ENCODE measurements at regions not wholly inside any gene's neighbourhood (a gene's known extent, or its start where the extent isn't known, plus 50 kb on each side); places are given as distances from the start of the nearest gene placed in this dataset.

- TF ChIP-seq CTCF (IDR thresholded peaks at IDR 0.05; ENCODE audit: poor library complexity, severe bottlenecking): no peak
- Histone ChIP-seq H3K4me1 (ENCODE audit: insufficient read depth, poor library complexity, severe bottlenecking) (peaks cover 18% of the 10 kb centered on the region), H3K4me3 (ENCODE audit: severe bottlenecking) (no peak overlapping the region), H3K27me3 (ENCODE audit: insufficient read depth, poor library complexity, severe bottlenecking) (no peaks in the 10 kb centered on the region), H3K27ac (ENCODE audit: poor library complexity, severe bottlenecking) (peak overlapping the region; percentile 85), H3K9me3 (ENCODE audit: severe bottlenecking) (no peaks in the 10 kb centered on the region), H3K36me3 (ENCODE audit: low read depth) (no peaks in the 10 kb centered on the region)
- DNase-seq (ENCODE audit: low spot score) (no peak), ATAC-seq (ENCODE audit: low read depth) (no peak)
These were observed 74.9 kb upstream of the CNIH3 start for GRCh38 chr1:224541072-224541790.

- H3K27ac ChIP-seq (ENCODE audit: poor library complexity, severe bottlenecking): peak overlapping the region; percentile 85
- TF ChIP-seq CTCF (IDR thresholded peaks at IDR 0.05; ENCODE audit: poor library complexity, severe bottlenecking): no peak
These were observed 74.1 kb upstream of the CNIH3 start for GRCh38 chr1:224541901-224542630.

GRCh38 chr1:224542783-224543440 is 73.2 kb upstream of the CNIH3 start:
- Histone ChIP-seq H3K27ac (ENCODE audit: poor library complexity, severe bottlenecking) (peak overlapping the region; percentile 85), H3K27me3 (ENCODE audit: insufficient read depth, poor library complexity, severe bottlenecking) (no peaks in the 10 kb centered on the region), H3K4me1 (ENCODE audit: insufficient read depth, poor library complexity, severe bottlenecking) (peaks cover 18% of the 10 kb centered on the region), H3K4me3 (ENCODE audit: severe bottlenecking) (no peak overlapping the region), H3K9me3 (ENCODE audit: severe bottlenecking) (no peaks in the 10 kb centered on the region), H3K36me3 (ENCODE audit: low read depth) (no peaks in the 10 kb centered on the region)
- ATAC-seq (ENCODE audit: low read depth) (peak; percentile 97), DNase-seq (ENCODE audit: low spot score) (no peak)
- TF ChIP-seq CTCF (IDR thresholded peaks at IDR 0.05; ENCODE audit: poor library complexity, severe bottlenecking): no peak

More at GRCh38 chr1:224541901-224542630, 74.1 kb upstream of the CNIH3 start:
- DNase-seq (ENCODE audit: low spot score) (no peak), ATAC-seq (ENCODE audit: low read depth) (no peak)
- no peak overlapping the region for H3K4me3 ChIP-seq (ENCODE audit: severe bottlenecking)
- no peaks in the 10 kb centered on the region for H3K36me3 ChIP-seq (ENCODE audit: low read depth)
- peaks cover 18% of the 10 kb centered on the region for H3K4me1 ChIP-seq (ENCODE audit: insufficient read depth, poor library complexity, severe bottlenecking)
- no peaks in the 10 kb centered on the region for H3K9me3 ChIP-seq (ENCODE audit: severe bottlenecking)
- no peaks in the 10 kb centered on the region for H3K27me3 ChIP-seq (ENCODE audit: insufficient read depth, poor library complexity, severe bottlenecking)

- H3K27ac ChIP-seq (ENCODE audit: poor library complexity, severe bottlenecking): peak overlapping the region; percentile 85
- ATAC-seq (ENCODE audit: low read depth) (no peak), DNase-seq (ENCODE audit: low spot score) (no peak)
- no peak for TF ChIP-seq CTCF (IDR thresholded peaks at IDR 0.05; ENCODE audit: poor library complexity, severe bottlenecking)
- H3K36me3 ChIP-seq (ENCODE audit: low read depth): no peaks in the 10 kb centered on the region
- no peaks in the 10 kb centered on the region for H3K9me3 ChIP-seq (ENCODE audit: severe bottlenecking)
- no peak overlapping the region for H3K4me3 ChIP-seq (ENCODE audit: severe bottlenecking)
- H3K4me1 ChIP-seq (ENCODE audit: insufficient read depth, poor library complexity, severe bottlenecking): peaks cover 18% of the 10 kb centered on the region
- H3K27me3 ChIP-seq (ENCODE audit: insufficient read depth, poor library complexity, severe bottlenecking): no peaks in the 10 kb centered on the region
These were observed 72.7 kb upstream of the CNIH3 start for GRCh38 chr1:224543453-224543852.

Measured in RWPE2 (cell line).